WTC11 (cell line): ENCODE measurements at regions not wholly inside any gene's neighbourhood (a gene's known extent, or its start where the extent isn't known, plus 50 kb on each side); places are given as distances from the start of the nearest gene placed in this dataset.

Source experiments
- ATAC-seq: fragments of 200-7000 bp; cut with Tn5 transposase; 2 replicates; pipeline ENCODE4 v1.10.0; 2021; ENCODE audit warnings: mild to moderate bottlenecking, moderate library complexity
- CTCF ChIA-PET: fragments of 300-600 bp; sonication (Branson Sonifier 250); formaldehyde crosslinking; loops from one replicate; lab custom pipeline; 2021; ENCODE audit warnings: antibody characterized with exemption; lab: Charles Lee
- POLR2A ChIA-PET: fragments of 350-600 bp; sonication (Branson Sonifier 250); formaldehyde crosslinking; loops from one replicate; lab custom pipeline; 2021; ENCODE audit warnings: antibody characterized with exemption; lab: Charles Lee
- DNase-seq: peaks from one replicate; pipeline ENCODE4 v3.0.0; 2021; ENCODE audit warnings: low spot score
- H3K27ac Mint-ChIP-seq: 2 replicates; pipeline ENCODE4 v1.8.0; 2021; ENCODE audit warnings: mixed read lengths
- H3K27me3 Mint-ChIP-seq: 2 replicates; pipeline ENCODE4 v1.8.0; 2021; ENCODE audit warnings: low read depth, mild to moderate bottlenecking, moderate library complexity, mixed read lengths
- H3K36me3 Mint-ChIP-seq: 2 replicates; pipeline ENCODE4 v1.8.0; 2021; ENCODE audit warnings: mixed read lengths
- H3K4me1 Mint-ChIP-seq: 2 replicates; pipeline ENCODE4 v1.8.0; 2022; ENCODE audit warnings: mixed read lengths
- H3K4me3 Mint-ChIP-seq: 2 replicates; pipeline ENCODE4 v1.8.0; 2021; ENCODE audit warnings: mild to moderate bottlenecking, moderate library complexity, mixed read lengths
- H3K9me3 Mint-ChIP-seq: 2 replicates; pipeline ENCODE4 v1.8.0; 2021; ENCODE audit warnings: mixed read lengths
- GABPB1 ChIP-seq: sonication (generic); formaldehyde crosslinking; IDR thresholded peaks from 2 replicates; pipeline ENCODE4 v1.8.1; 2023; ENCODE audit warnings: mild to moderate bottlenecking, missing genetic modification reagents
- GTF2I ChIP-seq: fragments of 250-450 bp; sonication (Bioruptor Pico); conservative IDR thresholded peaks from 2 replicates; pipeline ENCODE4 v1.4.0; 2021; ENCODE audit warnings: mild to moderate bottlenecking
- HMGXB4 ChIP-seq: sonication (generic); formaldehyde crosslinking; IDR thresholded peaks from 2 replicates; pipeline ENCODE4 v1.8.1; 2023; ENCODE audit warnings: mild to moderate bottlenecking, moderate library complexity, missing genetic modification reagents
- JUN ChIP-seq: sonication (generic); formaldehyde crosslinking; IDR thresholded peaks from 2 replicates; pipeline ENCODE4 v1.8.0; 2023; ENCODE audit warnings: mild to moderate bottlenecking, missing genetic modification reagents
- MYBL2 ChIP-seq: sonication (generic); formaldehyde crosslinking; IDR thresholded peaks from 2 replicates; pipeline ENCODE4 v1.8.1; 2023; ENCODE audit warnings: mild to moderate bottlenecking, moderate library complexity, missing genetic modification reagents
- OVOL2 ChIP-seq: fragments of 250-450 bp; sonication (Bioruptor Pico); IDR thresholded peaks from 2 replicates; pipeline ENCODE4 v1.9.0; 2021; ENCODE audit warnings: mild to moderate bottlenecking, borderline replicate concordance
- PRDM15 ChIP-seq: sonication (generic); formaldehyde crosslinking; IDR thresholded peaks from 2 replicates; pipeline ENCODE4 v1.8.0; 2022; ENCODE audit warnings: missing genetic modification reagents
- ZNF423 ChIP-seq: fragments of 250-450 bp; sonication (Bioruptor Pico); IDR thresholded peaks from 2 replicates; pipeline ENCODE4 v2.1.2; 2022; ENCODE audit warnings: mild to moderate bottlenecking, moderate library complexity
- ZNF425 ChIP-seq: fragments of 250-450 bp; sonication (Bioruptor Pico); conservative IDR thresholded peaks from 2 replicates; pipeline ENCODE4 v1.9.0; 2021; ENCODE audit warnings: mild to moderate bottlenecking
- TF ChIP-seq, protein P1 (sequence below): sonication (generic); formaldehyde crosslinking; IDR thresholded peaks from 2 replicates; pipeline ENCODE4 v1.8.1; 2022; ENCODE audit warnings: mild to moderate bottlenecking, moderate library complexity, missing genetic modification reagents
- TF ChIP-seq, protein P2 (sequence below): sonication (generic); formaldehyde crosslinking; IDR thresholded peaks from 2 replicates; pipeline ENCODE4 v1.8.1; 2022; ENCODE audit warnings: low read depth, missing genetic modification reagents, borderline replicate concordance
- TF ChIP-seq, protein P3 (sequence below): sonication (generic); formaldehyde crosslinking; IDR thresholded peaks from 2 replicates; pipeline ENCODE4 v1.8.0; 2023; ENCODE audit warnings: missing genetic modification reagents, mild to moderate bottlenecking, borderline replicate concordance
- TF ChIP-seq, protein P4 (sequence below): fragments of 250-450 bp; sonication (Bioruptor Pico); IDR thresholded peaks from 2 replicates; pipeline ENCODE4 v1.9.0; 2021; ENCODE audit warnings: moderate library complexity, mild to moderate bottlenecking, inconsistent platforms, borderline replicate concordance

- TF ChIP-seq, protein P1, sequence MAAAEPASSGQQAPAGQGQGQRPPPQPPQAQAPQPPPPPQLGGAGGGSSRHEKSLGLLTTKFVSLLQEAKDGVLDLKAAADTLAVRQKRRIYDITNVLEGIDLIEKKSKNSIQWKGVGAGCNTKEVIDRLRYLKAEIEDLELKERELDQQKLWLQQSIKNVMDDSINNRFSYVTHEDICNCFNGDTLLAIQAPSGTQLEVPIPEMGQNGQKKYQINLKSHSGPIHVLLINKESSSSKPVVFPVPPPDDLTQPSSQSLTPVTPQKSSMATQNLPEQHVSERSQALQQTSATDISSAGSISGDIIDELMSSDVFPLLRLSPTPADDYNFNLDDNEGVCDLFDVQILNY (CRISPR knock-in tag) = no peak
- TF ChIP-seq GABPB1 (CRISPR knock-in tag) = no peak
These were observed 444.3 kb downstream of the RND3 start (continued) for GRCh38 chr2:150043172-150043500.

DNA sequence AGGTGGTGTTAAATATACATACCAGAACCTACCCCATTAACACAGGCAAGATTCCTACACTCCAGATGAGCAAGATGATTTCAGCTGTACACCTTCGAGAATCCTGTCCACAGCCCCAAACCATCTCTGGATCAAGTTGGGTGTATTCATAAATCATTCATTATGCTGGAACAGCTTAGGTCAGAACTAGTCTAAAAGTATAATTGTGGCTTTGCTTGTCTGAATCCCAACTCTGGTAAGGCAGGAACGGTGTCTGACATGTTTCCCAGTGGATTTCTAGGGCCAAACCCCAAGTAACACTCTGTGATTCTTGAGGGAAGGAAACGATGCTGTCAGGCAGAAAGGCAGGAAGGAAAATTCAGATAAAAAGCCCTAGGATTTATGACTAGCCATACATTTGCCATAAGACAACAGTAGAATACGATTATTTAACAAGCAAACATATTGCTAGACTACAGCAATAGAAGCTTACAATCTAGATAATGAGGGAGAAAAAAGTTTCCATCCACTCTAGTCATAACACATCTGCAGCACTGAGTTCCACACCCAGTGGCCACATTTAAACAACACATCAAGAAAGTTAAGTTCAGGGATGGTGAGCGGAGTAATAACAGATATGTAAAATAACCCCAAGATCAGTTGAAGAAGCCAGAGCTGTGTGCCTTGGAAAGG, 444.8 kb downstream of the RND3 start:
- CTCF ChIA-PET = no interaction called here
- H3K27me3 Mint-ChIP-seq = no peaks in the 10 kb centered on the region

More for the DNA sequence above, 444.8 kb downstream of the RND3 start:
- H3K36me3 Mint-ChIP-seq = no peaks in the 10 kb centered on the region
- POLR2A ChIA-PET = no interaction called here
- TF ChIP-seq PRDM15 (no peak), JUN (CRISPR knock-in tag) (no peak), ZNF425 (CRISPR knock-in tag) (no peak), HMGXB4 (CRISPR knock-in tag) (no peak), MYBL2 (CRISPR knock-in tag) (no peak), ZNF423 (no peak), GTF2I (no peak), OVOL2 (CRISPR knock-in tag) (no peak)
- TF ChIP-seq, protein P2, sequence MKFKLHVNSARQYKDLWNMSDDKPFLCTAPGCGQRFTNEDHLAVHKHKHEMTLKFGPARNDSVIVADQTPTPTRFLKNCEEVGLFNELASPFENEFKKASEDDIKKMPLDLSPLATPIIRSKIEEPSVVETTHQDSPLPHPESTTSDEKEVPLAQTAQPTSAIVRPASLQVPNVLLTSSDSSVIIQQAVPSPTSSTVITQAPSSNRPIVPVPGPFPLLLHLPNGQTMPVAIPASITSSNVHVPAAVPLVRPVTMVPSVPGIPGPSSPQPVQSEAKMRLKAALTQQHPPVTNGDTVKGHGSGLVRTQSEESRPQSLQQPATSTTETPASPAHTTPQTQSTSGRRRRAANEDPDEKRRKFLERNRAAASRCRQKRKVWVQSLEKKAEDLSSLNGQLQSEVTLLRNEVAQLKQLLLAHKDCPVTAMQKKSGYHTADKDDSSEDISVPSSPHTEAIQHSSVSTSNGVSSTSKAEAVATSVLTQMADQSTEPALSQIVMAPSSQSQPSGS (CRISPR knock-in tag) = no peak
- TF ChIP-seq, protein P3, sequence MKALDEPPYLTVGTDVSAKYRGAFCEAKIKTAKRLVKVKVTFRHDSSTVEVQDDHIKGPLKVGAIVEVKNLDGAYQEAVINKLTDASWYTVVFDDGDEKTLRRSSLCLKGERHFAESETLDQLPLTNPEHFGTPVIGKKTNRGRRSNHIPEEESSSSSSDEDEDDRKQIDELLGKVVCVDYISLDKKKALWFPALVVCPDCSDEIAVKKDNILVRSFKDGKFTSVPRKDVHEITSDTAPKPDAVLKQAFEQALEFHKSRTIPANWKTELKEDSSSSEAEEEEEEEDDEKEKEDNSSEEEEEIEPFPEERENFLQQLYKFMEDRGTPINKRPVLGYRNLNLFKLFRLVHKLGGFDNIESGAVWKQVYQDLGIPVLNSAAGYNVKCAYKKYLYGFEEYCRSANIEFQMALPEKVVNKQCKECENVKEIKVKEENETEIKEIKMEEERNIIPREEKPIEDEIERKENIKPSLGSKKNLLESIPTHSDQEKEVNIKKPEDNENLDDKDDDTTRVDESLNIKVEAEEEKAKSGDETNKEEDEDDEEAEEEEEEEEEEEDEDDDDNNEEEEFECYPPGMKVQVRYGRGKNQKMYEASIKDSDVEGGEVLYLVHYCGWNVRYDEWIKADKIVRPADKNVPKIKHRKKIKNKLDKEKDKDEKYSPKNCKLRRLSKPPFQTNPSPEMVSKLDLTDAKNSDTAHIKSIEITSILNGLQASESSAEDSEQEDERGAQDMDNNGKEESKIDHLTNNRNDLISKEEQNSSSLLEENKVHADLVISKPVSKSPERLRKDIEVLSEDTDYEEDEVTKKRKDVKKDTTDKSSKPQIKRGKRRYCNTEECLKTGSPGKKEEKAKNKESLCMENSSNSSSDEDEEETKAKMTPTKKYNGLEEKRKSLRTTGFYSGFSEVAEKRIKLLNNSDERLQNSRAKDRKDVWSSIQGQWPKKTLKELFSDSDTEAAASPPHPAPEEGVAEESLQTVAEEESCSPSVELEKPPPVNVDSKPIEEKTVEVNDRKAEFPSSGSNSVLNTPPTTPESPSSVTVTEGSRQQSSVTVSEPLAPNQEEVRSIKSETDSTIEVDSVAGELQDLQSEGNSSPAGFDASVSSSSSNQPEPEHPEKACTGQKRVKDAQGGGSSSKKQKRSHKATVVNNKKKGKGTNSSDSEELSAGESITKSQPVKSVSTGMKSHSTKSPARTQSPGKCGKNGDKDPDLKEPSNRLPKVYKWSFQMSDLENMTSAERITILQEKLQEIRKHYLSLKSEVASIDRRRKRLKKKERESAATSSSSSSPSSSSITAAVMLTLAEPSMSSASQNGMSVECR (CRISPR knock-in tag) = no peak
- TF ChIP-seq, protein P4, sequence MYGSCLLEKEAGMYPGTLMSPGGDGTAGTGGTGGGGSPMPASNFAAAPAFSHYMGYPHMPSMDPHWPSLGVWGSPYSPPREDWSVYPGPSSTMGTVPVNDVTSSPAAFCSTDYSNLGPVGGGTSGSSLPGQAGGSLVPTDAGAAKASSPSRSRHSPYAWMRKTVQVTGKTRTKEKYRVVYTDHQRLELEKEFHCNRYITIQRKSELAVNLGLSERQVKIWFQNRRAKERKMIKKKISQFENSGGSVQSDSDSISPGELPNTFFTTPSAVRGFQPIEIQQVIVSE (CRISPR knock-in tag) = no peak
- TF ChIP-seq, all 79 proteins: peak for 0
- Mint-ChIP-seq H3K4me3 (no peak overlapping the region), H3K9me3 (no peaks in the 10 kb centered on the region), H3K27ac (no peak overlapping the region), H3K4me1 (peaks cover 16% of the 10 kb centered on the region)
- DNase-seq = no peak
- ATAC-seq = no peak
